Amniotic stem cell (primary cell): ENCODE measurements at regions not wholly inside any gene's neighbourhood (a gene's known extent, or its start where the extent isn't known, plus 50 kb on each side); places are given as distances from the start of the nearest gene placed in this dataset.

ENCODE experiments used
- DNase-seq: peaks from one replicate; lab custom pipeline; 2025; lab: John Stamatoyannopoulos, UW

DNA sequence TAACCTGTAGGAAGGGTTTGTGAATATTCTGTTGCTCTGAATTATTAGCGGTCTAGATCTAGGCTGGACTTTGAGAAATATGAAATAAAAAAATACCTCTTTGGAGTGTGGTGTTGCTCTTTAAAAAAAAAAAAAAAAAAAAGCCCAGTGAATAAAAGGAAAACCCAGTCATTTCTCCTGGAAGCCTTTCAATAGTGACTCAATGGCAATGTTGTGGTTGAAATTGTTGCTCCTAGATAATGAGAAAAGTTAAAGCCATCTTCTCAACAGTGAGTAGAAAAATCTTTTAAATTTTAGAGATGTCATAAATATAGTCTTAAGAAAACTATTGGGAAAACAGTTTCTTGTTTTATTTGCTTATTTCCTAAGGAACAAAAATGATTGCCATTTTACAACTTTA, 135.3 kb downstream of the RFC3 start:
- peak; percentile 14 for DNase-seq

DNA sequence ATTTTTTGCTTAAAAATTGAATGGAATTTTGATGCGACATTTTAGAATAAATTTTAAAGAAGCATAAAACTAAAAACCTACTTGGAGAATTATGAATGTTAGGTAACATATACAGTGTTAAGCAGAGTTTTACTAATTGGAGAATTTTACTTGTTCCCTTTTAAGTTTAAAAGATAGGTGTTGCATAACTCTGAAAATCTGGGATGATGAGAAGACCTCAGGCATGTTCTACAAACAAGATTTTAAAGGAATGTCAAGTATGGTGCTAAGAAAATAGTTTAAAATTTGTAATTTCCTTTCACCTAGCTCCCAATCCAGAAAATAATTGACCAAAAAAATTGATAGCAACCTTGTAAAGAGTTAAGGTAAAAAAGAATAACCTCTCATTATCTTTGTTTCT, 135.8 kb downstream of the RFC3 start:
- no peak for DNase-seq

DNA sequence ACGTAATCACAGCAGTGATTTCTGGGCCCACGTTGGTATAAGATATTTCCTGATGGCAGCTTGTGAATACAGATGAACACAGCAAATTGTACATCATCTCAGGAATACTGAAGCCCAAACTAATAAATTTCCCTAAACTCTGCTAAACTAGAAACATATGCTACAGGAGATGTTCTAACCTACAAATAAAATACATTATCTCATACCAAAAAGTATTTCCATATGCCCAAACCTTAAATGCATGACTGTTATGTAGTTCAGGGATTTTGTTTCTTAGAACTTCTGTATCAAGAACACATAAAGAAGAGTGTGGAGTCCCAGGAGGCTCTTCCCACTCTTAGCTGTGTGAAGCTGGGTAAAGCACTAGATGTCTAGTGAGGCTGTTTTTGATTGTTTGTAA, 138.4 kb downstream of the RFC3 start:
- no peak for DNase-seq

DNA sequence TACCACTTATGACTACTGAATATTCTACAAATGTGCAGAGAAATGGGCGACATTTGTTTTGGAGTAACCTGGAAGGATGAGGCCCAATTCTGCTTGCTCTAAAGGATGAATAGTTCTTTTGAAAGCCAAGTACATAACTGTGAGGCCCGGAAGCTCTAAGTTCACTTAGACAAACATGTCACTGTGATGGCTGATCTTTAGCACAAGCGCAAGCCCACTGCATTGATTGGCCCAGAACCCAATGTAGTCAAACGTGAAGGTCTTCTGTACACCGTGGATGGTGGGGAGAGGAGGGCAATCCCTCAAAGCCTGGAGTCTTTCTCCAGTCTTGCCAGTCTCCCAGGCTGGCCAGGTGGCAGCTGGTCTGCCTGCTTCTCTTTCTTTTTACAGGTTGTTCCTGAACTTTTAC, 139.6 kb downstream of the RFC3 start:
- no peak for DNase-seq

GRCh38 chr13:33958964-33959363, 141.0 kb downstream of the RFC3 start:
- no peak for DNase-seq

- no peak for DNase-seq
Measured at GRCh38 chr13:33963134-33963533, 145.2 kb downstream of the RFC3 start.

- DNase-seq = no peak
Measured at GRCh38 chr13:33963895-33964294, 145.9 kb downstream of the RFC3 start.

DNA sequence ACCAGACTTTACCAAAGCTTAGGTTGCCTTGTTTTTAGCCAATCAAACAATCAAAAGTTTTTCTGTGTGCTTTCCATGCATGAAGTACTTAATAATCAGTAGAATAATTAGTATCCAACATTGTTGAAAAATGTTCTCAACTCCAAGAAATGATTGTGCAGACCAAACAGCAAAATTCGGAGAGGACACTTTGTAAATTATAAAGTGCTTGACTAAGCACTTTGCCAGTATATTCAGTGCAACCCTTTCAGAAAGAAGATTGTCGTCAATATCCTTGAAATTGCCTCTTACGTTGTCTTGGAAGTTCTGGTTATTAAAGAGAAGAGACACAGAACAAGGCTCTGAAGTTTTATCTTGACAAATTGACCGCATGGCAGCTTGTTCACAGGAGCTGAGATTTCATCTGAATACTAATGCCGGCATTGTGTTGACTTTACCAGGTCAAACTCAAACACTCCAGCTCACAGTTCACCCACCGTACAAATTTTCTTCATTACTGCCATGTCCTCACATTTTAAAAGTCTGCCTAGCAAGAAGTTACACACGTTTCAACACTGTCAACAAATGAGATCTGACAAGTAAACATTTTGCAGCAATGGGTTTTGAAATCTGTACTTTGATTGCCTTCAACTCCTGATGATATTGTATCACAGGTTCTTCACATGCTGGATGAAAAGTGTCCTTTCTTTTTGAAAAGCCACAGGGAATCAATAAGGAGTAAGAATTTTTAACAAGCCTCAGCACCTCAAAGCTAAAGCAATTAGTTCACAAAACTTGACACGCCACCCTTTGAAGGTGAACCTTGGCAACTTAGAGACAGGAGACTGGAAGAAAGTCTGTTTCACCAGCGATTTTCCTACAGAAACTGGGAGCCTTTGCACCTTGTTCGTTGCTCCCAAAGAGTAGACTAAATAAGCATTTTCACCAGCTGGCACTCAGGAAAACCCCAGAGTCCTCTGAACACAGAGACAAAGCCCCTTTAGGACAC, 150.9 kb downstream of the RFC3 start:
- no peak for DNase-seq

DNA sequence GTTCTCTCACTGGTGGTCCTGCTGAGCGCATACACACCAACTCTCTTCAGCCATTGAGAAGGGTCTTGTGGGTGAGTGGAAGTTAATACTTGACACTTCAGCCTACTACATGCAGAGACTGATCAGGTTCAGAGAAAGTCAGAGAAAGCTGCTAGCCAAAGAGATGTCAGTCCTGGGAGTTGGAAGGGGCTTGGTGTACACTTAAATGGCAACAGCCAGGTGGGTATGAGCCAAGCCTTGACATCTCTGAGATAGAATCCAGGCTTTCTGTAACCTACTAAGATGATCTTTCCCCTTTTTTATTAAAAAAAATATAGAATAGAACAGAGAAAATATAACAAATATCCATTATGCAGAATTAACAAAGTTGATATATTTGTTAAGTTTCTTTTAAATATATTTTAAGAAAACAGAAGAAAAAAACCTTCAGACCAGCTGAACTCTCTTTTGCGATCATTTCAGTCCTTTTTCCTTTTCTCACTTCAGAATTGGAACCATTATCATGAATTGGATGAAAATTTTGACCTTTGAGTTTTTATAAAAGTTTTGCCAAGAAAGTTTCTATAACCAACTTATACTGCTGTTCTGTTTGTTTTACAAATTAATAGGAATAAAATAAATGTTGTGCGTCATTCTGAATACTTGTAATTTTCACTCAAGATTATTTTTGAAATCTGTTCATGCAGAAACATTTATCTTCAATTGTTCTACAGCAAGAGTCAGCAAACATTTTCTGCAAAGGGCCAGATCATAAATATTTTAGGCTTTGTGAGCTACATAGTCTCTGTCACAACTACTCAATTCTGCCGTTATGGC, 153.0 kb downstream of the RFC3 start:
- DNase-seq = no peak

- no peak for DNase-seq
Measured at GRCh38 chr13:33971562-33971819, 153.5 kb downstream of the RFC3 start.

GRCh38 chr13:33973194-33973593, 155.2 kb downstream of the RFC3 start:
- no peak for DNase-seq

- no peak for DNase-seq
Measured at GRCh38 chr13:33976965-33977364, 159.0 kb downstream of the RFC3 start.

DNA sequence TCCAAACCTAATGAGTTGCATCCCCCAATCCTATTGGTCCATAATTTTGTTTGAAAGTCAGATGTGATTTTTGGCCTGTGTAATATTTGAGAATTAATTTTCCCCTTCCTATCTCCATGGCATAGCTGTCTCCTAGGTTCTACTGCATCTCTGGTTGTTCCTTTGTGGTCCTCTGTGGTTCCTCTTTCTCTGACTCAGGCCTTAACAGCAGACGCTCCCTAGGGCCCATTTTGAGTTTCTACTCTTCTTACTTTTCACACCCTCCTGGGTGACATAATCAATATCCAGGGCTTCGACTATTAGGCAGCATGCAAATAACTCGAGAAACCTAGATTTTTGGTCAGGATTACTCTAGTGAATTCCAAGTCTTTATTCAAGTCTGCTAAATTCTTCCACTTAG, 160.7 kb downstream of the RFC3 start:
- no peak for DNase-seq

GRCh38 chr13:33992881-33993336, 175.0 kb downstream of the RFC3 start:
- DNase-seq = no peak

DNA sequence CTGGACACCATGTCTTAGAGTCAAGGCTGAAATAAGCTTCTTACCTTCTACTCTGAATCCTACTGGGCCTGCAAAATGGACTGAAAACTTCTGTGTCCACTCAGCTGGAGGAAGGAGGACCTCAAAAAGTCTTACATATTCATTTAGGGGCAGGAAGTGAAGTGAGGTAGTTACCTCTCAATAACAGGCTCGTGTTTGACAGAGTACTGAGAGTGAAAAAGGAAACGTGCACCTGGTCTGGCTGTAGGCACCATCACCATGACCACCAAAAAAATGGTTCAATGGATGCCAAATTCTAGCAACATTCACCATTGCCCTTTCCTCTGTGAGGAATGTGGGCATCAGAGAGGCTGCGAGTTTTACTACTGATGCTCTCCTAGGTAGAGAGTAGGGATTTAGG, 176.2 kb downstream of the RFC3 start:
- no peak for DNase-seq

DNA sequence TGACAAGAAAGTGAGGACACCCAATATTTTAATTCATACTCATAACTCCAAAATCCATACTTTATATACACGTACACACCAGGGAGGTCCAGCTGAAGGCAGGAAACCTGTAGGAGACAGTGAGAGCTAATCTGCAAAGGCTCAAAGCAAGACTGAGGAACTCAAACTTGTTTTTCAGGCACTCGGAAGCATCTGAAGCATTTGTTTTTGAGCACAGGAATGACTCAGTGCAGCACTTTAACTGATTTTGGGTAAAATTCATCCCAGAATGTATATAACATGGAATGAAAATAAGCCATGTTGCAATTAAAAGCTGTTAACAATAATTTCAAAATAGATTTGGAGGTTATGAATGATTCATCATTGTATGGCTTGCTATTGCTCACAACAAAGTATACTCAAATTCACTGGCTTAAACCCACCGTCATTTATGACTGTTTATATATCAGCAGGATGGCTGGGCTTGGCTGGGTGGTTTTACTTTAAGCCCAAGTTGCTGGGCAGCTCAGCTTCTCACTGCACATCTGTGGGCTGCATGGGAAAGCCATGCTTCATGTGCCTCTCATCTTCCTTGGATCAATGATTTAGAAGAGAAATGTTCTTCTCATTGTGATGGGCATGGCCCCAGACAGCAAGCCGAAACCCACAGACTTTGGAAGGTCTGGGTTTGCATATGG, 177.0 kb downstream of the RFC3 start:
- no peak for DNase-seq

- no peak for DNase-seq
Measured at GRCh38 chr13:33996636-33997035, 178.7 kb downstream of the RFC3 start.

DNA sequence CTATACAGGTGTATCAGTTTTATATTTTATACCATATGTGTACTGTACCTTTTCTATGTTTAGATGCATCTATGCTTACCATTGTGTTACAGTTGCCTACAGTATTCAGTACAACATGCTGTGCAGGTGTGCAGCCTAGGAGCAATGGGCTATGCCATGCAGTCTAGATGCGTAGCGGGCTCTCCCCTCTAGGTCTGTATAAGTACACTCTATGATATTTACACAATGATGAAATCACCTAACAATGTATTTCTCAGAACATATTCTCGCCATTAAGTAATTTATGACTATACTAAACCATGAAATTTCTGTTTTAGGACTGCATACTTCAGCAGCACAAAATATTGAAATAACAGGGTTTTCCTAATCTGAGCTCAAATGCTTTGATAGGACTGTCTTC, 179.6 kb downstream of the RFC3 start:
- DNase-seq = no peak

DNA sequence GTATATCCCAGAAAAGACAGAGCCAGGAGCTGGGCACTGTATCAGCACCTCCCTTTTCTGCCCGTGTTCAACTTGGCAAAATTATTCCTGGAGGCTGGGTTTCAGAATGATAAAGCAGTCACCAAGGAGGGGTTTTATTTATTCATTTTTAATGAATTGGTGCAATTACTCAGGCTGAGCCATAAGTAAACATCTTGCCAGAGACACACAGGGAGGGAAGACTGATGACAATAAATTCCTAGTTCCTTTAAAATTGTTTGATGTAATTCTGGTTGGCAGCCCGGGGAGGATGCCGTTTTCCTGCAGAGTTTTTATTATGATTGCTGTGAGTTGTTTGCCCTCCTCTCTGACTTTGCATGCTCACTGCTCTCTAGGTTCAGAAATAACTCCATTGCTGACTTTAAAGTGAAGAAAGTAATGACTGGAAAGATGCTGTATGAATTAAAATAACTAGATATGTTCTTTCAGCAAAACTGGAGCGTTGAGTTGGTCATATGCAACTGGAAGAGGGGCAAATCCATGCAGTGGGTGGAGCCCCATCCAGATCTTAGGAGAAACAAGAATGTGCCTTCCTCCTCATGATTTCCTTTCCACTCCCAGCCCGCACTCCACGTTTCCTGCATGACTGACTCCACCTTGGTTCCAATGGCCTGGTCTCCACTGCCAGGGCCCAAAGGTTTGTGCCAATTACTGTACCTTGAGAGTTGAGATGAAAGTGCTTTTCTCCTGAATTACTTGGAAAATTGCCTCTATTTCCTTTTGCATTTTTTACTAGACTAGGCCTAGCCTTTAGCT, 182.1 kb downstream of the RFC3 start:
- no peak for DNase-seq

- no peak for DNase-seq
Measured at GRCh38 chr13:34000955-34001354, 183.0 kb downstream of the RFC3 start.

DNA sequence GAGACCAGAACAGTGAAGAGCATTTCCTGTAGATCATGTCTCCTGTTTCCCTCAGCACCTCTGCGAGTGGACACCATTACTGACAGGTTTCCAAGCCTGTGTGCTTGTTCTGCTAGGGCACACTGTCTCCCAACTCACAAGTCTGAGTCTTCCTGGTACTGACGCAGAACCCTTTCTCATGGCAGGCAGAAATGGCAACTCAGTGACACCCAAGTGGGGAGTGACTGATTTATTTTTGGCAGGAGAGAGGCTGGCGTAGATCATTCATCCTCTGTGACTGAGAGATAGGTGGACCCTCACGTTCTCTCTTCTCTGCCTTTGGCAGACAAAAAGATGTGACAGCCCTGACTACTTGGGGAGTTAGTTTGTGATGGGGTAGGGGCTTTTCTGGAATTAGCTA, 183.4 kb downstream of the RFC3 start:
- no peak for DNase-seq

- DNase-seq = no peak
Measured at GRCh38 chr13:34002141-34002540, 184.2 kb downstream of the RFC3 start.
